ENCODE measurements at regions not wholly inside any gene's neighbourhood (a gene's known extent, or its start where the extent isn't known, plus 50 kb on each side); places are given as distances from the start of the nearest gene placed in this dataset.

GRCh38 chr5:33312571-33313549, 127.9 kb upstream of the TARS1 start:
- no peak for TF ChIP-seq POLR2A (IDR thresholded peaks at IDR 0.05; ENCODE audit: low read depth, low read length)
- no peak for TF ChIP-seq TAF1 (IDR thresholded peaks at IDR 0.05; ENCODE audit: borderline replicate concordance, low read depth, low read length)
